HG03439 (cell line): ENCODE measurements at regions not wholly inside any gene's neighbourhood (a gene's known extent, or its start where the extent isn't known, plus 50 kb on each side); places are given as distances from the start of the nearest gene placed in this dataset.

ENCODE experiments used
- ATAC-seq: cut with Tn5 transposase; IDR thresholded peaks from one replicate; pipeline ENCODE4 v1.9.1; 2021; ENCODE audit warnings: mild to moderate bottlenecking, moderate library complexity; ENCODE audit not compliant: unreplicated experiment

DNA sequence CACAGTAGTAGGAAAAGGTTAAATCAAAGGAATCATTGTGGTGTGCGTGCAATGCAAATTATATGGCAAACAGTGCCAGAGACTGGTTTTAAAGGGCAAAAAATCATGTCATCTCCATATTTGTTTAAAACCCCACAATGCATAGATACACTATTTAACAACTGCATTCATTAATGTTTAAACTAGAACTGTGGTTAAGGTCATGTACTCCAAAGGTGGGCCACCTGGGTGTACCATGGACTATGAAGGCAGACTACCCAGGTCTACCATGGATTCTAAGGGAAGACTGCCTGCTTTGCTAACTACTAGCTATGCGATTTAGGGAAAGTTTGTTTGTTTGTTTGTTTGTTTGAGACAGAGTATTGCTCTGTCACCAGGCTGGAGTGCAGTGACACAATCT, 356.3 kb downstream of the ZEB2 start:
- ATAC-seq: no peak

DNA sequence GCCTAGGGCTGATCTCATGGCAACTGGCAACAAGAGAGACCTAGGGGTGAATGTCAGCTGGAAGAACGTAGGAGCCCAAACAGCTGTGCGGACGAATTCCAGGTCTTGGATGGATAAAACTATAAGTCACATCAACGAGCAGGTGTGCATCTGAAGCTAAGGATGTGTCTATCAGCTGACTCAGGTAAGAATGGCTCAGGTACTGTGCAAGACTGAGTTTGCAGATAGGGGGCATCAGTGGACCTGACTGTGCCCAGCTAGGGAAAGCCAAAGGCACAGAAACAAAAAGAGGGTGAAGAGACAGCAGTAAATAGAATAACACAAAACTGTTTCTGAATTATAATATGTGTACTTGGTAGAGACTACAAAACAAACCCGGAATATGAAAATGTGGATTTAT, 357.3 kb downstream of the ZEB2 start:
- ATAC-seq: no peak

DNA sequence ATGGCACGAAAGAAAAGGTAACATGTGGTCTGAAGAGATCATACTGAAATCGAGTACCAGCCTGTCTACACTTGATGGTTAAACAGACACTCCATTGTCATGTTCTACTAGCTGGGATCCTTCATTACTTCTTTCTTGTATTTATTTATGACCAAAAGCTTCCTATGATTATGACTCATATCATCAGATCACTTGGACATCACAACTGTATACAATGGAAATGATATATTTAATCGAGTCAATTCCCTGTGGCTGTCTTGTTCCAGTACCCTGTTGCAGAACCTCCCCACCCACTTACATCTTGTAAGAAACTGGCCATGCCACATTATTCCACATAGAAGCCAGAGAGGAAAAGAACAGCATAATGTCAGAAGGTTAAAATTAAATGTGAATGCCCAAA, 358.9 kb downstream of the ZEB2 start:
- ATAC-seq: no peak

DNA sequence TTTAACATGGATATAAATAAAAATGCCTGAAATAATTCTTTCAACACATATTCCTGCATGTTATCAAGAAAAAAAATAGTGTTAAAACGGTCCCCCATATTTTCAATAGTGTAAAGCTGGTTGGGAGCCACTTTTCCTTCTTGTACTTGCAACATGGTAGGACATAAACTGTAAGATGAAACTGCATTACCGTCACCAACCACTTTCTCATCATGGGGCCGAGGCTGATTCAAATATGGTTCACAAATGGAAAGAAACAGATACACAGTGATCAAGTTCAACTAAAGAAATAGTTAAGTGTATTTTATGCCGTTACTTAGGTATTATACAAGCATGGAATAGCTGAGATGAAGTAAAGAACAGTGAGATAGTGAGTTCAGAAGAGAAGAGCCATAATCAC, 360.7 kb downstream of the ZEB2 start:
- no peak for ATAC-seq

DNA sequence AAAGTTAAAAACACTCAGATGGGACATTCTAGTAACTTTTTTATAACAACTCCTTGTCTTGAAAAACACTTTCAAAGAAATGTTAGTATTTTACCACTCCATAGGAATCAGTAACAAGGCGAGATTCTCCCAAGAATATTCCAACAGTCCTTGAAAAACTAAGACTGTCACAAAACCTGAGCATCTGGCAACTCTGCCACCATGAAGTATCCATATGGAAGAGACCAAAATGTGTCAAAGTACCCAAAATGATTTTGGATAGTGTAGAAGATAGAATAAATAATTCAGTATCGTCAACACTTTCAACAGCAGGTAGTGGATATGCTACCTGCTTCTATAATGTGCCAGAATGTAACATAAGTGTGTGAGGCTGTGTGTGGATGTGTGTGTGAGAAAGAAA, 361.8 kb downstream of the ZEB2 start:
- ATAC-seq: no peak

DNA sequence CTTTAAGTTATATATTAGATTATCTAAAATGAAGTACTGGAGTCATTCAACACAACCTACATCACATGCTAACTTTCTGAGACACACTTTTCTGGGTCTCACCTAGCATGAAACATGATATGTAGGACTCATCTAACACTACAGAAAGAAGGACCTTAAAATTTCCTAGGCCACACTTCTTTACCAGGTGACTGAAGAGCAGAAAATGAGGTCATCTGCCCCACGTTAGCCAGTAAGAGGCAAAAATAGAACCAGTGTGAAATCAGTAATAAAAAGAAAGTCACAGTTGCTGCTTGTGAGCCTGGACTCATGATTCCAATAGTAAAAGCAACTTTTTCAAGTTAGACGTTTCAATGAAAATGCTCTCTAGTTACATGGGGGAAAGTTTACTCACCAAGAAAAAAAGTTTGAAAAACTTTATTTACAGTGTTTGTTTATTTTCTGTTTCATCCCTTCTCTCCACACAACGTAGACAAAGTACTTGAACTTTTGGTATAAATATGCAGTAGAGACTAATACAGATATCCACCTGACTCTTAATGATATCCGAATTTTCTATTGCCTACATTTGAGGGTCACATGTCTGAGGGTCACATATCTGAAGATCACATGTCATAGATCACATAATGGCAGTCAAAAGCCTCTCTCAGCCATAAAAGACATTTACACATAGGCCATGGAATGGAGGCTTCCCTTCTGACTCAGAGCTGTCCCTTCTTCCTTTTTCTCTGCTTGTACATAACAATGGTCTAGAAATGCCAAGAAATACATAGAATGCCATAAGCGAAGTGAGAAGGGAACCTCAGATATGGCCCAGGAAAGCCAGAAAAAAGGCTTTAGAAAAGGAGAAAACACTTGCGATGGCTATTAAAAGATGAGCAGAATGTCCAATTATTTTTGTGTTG, 362.9 kb downstream of the ZEB2 start:
- ATAC-seq: no peak

DNA sequence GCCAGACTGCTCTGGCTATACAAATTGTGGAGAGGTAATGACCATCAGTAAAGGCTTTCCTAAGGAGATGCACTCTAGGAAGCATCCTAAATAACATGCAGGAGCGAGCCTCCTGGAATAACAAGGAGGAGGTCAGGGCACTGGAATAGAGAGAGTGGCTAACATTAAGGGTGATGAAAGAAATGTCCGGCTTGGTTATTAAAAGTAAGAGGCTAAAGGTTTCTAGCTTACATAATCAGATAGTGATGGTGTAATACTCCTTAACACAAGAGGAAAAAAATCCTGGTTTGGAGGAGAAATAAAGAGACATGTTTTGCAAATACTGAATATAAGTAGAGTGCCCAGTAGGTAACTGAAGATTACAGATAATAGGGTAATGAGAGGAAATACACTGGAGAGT, 365.7 kb downstream of the ZEB2 start:
- ATAC-seq: no peak

DNA sequence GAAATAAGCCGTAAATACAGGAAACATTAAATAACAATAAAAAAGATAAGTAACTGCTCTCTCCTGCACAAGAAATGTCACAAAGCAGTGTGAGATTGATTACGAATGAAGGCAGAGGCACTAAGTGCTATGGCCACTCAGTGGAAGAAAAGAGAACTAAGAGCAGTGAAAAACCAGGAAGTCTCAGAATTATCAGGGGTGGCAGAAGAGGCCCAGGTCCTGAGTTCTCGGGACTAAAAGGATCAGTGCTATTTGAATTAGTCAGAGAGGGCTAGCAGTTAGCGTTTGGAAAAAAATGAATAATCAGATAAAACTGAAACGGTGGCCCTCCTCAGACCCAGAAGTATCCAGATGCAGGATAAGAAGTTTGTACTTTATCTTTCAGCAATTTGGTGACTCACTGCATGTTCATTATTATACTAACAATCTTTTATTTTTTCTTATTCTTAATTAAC, 367.1 kb downstream of the ZEB2 start:
- no peak for ATAC-seq

DNA sequence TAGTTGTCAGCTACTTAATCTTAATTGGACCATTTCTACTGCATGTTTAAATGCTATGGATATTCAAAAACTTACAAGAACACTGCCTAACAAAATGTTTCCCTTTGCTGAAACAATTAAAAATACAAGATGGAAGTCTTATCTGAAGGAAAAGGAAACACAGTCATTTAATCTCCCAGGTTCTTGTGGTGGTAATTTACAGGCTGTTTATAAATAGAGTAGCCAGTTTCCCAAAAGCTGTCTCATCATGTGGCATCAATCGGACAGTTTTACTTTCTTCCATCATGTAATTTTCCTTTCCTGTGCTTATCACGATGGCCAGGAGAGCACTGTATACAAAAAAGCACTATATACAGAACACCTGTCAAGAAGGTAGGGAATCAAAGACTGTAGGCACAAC, 368.1 kb downstream of the ZEB2 start:
- no peak for ATAC-seq

DNA sequence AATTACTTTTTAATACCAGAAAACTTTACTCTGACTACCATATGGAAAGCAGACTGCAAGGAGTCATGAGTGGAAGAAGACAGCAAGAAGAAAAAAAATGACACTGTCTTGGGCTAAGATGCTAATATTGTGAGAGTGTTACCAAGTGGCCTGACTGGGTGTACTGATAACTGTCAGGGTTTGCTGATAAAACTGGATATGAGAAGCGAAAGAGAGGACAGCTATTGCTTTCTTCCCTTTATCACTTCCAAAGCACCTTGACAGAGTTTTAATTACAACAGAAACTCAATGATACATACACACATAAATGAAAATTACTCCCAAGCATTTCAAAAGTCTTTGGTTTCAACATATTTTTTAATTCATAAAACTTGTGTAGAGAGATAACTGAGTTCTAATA, 368.5 kb downstream of the ZEB2 start:
- no peak for ATAC-seq

DNA sequence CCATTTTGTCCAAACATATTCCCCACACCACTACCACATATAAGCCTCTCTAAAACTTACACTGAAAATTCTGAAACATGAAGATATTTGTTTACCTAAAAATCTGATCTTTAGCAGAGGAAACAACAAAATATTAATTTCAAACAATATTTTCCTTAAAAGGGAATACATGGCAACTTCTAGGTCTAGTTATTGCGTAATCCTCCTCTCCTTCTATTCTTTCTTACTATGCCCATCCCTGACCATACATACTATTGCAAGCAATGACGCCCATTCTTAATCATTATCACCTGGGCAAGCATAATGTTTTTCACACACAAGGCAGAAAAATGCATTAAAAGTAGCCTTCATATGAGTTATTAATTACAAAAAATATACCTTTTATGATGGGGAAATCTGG, 372.6 kb downstream of the ZEB2 start:
- no peak for ATAC-seq

DNA sequence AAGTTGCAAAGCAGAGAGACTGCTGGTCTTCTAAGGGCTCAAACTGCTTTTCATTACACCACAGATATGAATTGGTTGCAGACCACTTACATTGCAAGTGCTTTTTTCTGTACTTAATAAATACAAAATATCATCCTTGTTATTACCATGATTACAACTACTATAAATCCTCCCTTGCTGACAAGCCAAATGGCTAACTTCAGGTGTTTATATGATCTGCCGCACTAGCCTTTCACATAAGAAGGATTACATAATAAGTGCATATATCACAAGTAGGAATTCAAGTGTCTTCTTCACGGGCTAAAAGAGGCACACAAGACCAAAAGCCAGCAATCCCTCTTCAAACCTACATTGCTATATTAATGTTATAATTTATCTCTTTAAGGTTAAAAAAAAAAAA, 373.0 kb downstream of the ZEB2 start:
- no peak for ATAC-seq

DNA sequence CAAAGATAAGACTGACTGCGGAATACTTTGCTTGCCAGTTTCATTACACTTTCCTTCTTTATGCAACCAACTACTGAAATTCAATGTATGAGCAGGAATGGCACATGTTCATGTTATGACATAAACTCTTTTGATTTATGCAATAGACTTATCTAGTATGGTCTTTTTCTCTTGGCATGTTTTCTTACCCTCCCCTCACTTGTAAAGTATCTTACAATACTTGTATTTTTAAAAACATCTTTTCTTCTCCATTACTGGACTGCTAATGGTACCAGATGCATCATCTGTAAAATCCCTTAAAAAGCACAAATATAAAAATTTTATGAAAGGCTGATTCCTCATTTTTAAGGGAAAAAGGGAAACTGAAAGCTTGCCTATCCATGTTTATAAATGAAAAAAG, 373.8 kb downstream of the ZEB2 start:
- no peak for ATAC-seq

DNA sequence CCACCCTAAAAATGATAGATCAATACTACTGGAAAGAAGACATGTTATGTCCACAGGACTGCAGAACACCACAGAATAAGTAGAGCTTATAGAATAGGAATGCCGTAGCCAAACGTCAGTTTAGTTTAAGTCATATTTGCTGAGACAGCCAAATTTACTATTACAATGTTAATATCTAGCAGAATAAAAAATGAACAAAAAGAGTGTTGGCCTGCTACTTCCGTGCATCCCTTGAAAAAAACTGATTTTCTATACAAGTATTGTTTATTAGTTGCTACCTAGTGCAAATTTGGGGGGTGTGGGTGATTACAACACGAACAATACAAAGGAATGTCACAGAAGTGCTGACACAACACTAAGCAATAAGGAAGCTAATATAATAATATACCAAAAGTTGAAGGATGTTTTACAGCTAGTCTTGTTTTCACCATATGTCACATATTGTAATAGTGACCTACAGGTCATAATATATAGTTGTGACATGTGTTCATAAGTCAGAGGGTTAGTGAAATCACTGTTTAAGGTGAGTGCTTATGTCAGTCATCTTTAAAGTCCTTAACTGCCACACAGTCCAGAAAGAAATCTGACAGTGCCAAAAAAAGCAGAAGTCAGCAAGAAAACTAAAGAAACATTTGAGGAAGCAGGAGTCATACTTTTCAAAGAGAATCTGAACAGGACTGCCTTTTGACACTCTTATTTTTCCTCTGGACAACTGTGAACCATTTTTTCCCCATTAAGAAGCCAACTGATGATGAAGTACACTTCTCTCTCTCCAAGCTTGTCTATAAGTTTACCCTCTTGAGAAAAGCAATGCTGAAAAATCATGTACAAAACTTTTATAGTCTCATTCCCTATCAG, 376.4 kb downstream of the ZEB2 start:
- ATAC-seq: no peak

DNA sequence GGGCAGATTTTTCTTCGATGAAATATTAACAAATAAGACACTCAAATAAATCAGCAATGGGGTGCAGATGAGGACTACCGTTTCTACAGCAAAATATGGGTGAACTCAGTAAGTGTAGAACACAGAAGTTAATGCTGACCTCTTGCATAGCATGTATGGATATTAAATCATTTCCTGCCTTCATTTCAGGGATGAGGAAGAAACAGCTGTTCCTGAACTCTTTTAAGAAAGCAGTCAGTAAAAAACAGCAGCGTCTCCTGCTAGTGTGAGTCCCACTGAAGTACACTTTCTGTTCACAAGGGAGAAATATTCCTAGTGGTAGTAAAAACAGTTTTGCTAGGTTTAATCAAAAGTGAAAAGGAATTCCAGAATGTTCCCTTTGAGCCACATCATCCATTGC, 379.0 kb downstream of the ZEB2 start:
- ATAC-seq: no peak

DNA sequence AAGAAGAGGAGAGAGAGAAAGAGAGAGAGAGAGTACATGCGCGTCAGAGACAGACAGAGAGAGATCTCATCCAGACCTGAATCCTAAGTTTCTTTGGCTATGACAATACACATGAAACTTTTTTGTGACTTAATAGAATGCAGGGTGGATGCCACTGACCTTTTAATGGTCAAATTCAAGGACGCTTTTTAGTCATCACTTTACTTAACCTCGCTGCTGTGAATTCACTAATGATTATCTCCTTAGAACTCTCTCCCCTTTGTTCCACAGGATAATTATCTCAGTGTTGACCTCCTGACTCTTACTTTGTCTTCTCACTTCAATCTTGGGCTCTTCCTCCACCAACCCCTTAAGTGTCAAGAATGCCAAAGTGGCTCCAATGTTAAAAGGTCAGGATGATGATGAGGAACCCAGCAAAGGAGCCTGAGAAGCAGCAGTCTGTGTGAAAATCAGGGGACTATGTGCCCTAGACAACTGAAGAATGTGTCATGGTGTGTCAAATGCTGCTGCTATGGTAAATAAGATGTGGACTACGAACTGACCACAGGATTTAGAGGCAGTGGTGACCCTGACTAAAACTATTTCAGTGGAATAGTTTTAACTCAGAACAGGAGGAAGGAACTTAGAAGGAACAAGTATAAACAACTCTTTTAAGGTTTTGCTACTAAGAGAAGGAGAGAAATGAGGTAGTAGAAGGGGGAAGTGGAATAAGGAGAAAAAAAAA, 382.1 kb downstream of the ZEB2 start:
- ATAC-seq: no peak

DNA sequence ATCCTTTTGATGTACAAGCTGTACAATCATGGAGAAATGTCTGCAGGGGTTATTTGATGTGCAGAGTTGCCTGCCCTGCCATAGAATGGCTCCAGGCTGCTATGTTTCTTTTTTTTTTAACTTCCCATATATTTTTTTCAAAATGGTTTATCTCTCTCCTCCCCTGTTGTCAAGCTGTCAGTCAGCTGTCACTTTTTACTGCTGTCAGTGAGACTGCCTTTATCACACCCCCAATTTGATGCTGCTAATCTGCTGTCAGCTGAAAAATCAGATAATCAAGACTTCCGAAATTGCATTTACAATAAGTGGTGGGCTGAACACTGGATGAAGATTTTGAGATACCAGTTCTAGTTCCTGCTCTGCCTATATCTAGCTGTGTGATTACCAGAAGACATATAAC, 382.6 kb downstream of the ZEB2 start:
- ATAC-seq: no peak

DNA sequence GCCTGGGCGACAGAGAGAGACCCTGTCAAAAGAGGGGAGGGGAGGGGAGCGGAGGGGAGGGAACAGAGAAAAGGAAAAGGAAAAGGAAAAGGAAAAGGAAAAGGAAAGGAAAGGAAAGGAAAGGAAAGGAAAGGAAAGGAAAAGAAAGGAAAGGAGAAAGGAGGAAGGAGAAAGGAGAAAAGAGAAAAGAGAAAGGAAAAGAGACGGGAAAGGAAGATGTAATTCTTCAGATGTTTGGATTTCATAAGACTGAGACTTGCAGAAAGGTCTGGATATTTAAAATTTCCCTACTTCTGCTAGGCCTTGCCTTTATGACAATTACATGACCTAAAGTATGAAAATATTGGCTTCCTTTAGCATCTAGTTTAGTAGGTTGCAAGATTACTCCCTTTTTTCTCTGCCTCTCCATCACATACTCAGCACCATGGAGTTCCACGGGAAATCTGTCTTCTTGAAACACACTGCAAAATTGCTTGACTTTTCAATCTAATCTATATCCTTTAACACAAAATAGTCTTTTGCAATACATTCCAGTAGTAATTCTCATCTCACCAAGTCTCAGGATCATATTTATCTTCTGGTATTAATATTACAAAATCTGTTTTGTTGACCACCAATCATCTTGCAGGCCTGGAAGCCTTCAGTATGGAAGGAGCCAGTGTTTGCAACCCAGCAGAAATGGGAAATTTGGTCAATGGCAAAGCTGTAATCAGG, 383.5 kb downstream of the ZEB2 start:
- no peak for ATAC-seq

DNA sequence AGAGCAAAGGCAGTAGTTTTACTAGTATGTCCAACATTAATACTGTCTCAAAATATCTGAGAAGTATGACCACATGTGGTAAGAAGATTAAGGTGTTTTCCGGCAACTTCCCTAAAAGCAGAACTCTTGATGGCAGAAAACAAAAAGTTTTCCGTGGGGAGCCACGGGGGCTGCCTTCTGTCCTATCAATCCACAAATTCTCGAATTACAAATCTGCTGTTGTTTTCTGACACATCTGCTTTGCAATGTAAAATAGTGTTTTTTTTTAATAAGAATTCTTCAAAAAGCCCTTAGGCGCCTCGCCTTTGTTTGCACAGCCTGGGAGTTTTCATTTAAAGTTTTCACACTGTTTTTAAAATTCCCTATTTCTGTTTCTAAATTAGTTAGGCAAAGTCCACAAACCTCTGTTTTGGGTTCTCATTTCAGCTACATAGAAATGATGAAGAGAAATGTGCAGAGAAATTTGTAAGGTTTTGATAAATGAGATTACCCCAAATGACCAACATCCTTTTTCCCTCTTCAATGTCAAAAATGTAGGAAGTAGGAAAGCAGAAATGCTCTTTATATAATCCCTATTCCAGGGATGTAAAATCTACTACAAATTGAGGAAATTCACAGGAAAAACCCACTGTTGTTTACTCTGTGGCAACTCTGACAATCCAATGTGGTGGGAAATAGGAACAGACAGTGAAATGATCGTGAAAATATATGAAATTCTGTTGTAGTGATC, 385.8 kb downstream of the ZEB2 start:
- no peak for ATAC-seq

DNA sequence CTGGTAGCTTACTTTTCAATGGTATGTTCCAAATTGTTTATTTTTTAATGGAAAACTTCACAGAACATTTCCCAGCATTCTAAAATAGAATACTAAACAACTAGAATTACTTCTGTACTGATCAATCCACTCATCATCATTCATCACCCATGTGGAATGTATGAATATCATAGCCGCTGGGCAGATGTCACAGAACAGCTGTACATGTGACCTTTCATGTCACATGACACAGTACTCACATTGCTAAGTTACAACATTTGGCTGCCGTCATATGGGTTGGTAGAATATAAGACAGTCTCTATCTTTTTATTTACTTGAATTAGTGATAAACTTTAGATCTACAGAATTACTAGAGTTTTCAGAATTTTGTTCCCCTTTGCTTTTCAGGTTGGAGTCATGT, 387.6 kb downstream of the ZEB2 start:
- no peak for ATAC-seq
